ENCODE measurements at regions not wholly inside any gene's neighbourhood (a gene's known extent, or its start where the extent isn't known, plus 50 kb on each side); places are given as distances from the start of the nearest gene placed in this dataset.

- TF ChIP-seq MLX (CRISPR knock-in tag; IDR thresholded peaks at IDR 0.05) (no peak), ZNF396 (CRISPR knock-in tag; IDR thresholded peaks at IDR 0.05; ENCODE audit: borderline replicate concordance) (no peak), CTCF (IDR thresholded peaks at IDR 0.05) (no peak), PREB (CRISPR knock-in tag; IDR thresholded peaks at IDR 0.05; ENCODE audit: borderline replicate concordance) (no peak), USF2 (CRISPR knock-in tag; IDR thresholded peaks at IDR 0.05) (no peak), ZNF512 (CRISPR knock-in tag; IDR thresholded peaks at IDR 0.05; ENCODE audit: borderline replicate concordance) (no peak), ELF4 (CRISPR knock-in tag; IDR thresholded peaks at IDR 0.05; ENCODE audit: low read depth) (no peak)
Observed at GRCh38 chr11:110812086-110812733, 100.0 kb upstream of the ARHGAP20 start (continued).

GRCh38 chr11:110809417-110810199, 97.4 kb upstream of the ARHGAP20 start:
- ChIA-PET CTCF (no interaction called here), POLR2A (no interaction called here)
- H3K27me3 Mint-ChIP-seq (ENCODE audit: low read depth) = no peaks in the 10 kb centered on the region
- TF ChIP-seq SMAD4 (CRISPR knock-in tag; IDR thresholded peaks at IDR 0.05) (no peak), ZNF263 (CRISPR knock-in tag; IDR thresholded peaks at IDR 0.05; ENCODE audit: low read depth) (no peak), CTCF (IDR thresholded peaks at IDR 0.05) (no peak), USF2 (CRISPR knock-in tag; IDR thresholded peaks at IDR 0.05) (no peak), AFF4 (CRISPR knock-in tag; IDR thresholded peaks at IDR 0.05; ENCODE audit: borderline replicate concordance) (no peak), GABPB1 (CRISPR knock-in tag; IDR thresholded peaks at IDR 0.05) (no peak), ATF3 (CRISPR knock-in tag; conservative IDR thresholded peaks at IDR 0.05) (no peak)
- DNase-seq (ENCODE audit: low spot score) (no peak), ATAC-seq (no peak)
- no peaks in the 10 kb centered on the region for H3K36me3 Mint-ChIP-seq
- no peak overlapping the region for H3K27ac Mint-ChIP-seq
- H3K4me1 Mint-ChIP-seq = no peaks in the 10 kb centered on the region
- no peak overlapping the region for H3K4me3 Mint-ChIP-seq
- H3K9me3 Mint-ChIP-seq = peaks cover 13% of the 10 kb centered on the region
